PC-3 (cell line): ENCODE measurements at regions not wholly inside any gene's neighbourhood (a gene's known extent, or its start where the extent isn't known, plus 50 kb on each side); places are given as distances from the start of the nearest gene placed in this dataset.

Experiments
- ATAC-seq: fragments of 200-7000 bp; cut with Tn5 transposase; 2 replicates; pipeline ENCODE4 v1.9.1; 2020; ENCODE audit warnings: mild to moderate bottlenecking, moderate library complexity
- BruUV-seq: library from RNA; stranded (reverse); fragments of 400-500 nt; replicated peaks from 2 replicates; lab custom pipeline; 2021; lab: Mats Ljungman, UMichigan
- CTCF ChIA-PET: fragments of 300-600 bp; sonication (Branson Sonifier 250); formaldehyde crosslinking; loops from one replicate; lab custom pipeline; 2022; ENCODE audit warnings: antibody characterized with exemption; lab: Charles Lee
- POLR2A ChIA-PET: fragments of 300-600 bp; sonication (Branson Sonifier 250); formaldehyde crosslinking; loops from one replicate; lab custom pipeline; 2022; ENCODE audit warnings: antibody characterized with exemption; ENCODE audit not compliant: unreplicated experiment; lab: Charles Lee
- DNase-seq: peaks from one replicate; pipeline ENCODE4 v3.0.0-alpha.2; 2015
- H2AFZ ChIP-seq: fragments of 300-600 bp; sonication (generic); 2 replicates; pipeline ENCODE4 v1.6.0; 2016; ENCODE audit warnings: antibody characterized with exemption, low read length
- H3F3A ChIP-seq: fragments of 300-600 bp; sonication (generic); one replicate; pipeline ENCODE4 v1.6.0; 2017; ENCODE audit warnings: antibody characterized with exemption, low read length, control low read depth, mild to moderate bottlenecking; ENCODE audit not compliant: unreplicated experiment
- H3K27ac ChIP-seq: fragments of 300-600 bp; sonication (generic); 2 replicates; pipeline ENCODE4 v1.5.1; 2016; ENCODE audit warnings: mild to moderate bottlenecking, low read length
- H3K27me3 ChIP-seq: fragments of 300-600 bp; sonication (generic); 2 replicates; pipeline ENCODE4 v1.6.1; 2016; ENCODE audit warnings: low read length, mixed read lengths
- H3K36me3 ChIP-seq: fragments of 300-600 bp; sonication (generic); 2 replicates; pipeline ENCODE4 v1.6.1; 2016; ENCODE audit warnings: low read depth, mixed run types, low read length, mixed read lengths
- H3K4me1 ChIP-seq: fragments of 300-600 bp; sonication (generic); 2 replicates; pipeline ENCODE4 v1.5.1; 2016; ENCODE audit warnings: low read length; ENCODE audit not compliant: insufficient read depth
- H3K4me2 ChIP-seq: fragments of 300-600 bp; sonication (generic); 2 replicates; pipeline ENCODE4 v1.6.0; 2016; ENCODE audit warnings: low read length
- H3K4me3 ChIP-seq: fragments of 300-600 bp; sonication (generic); 2 replicates; pipeline ENCODE4 v1.5.1; 2016; ENCODE audit warnings: mild to moderate bottlenecking, low read length, mixed read lengths
- H3K79me2 ChIP-seq: fragments of 300-600 bp; sonication (generic); 2 replicates; pipeline ENCODE4 v1.6.1; 2017; ENCODE audit warnings: low read length, mixed read lengths
- H3K9ac ChIP-seq: fragments of 300-600 bp; sonication (generic); 2 replicates; pipeline ENCODE4 v1.6.0; 2016; ENCODE audit warnings: mild to moderate bottlenecking, low read length
- H3K9me2 ChIP-seq: fragments of 300-600 bp; sonication (generic); replicated peaks from 2 replicates; pipeline ENCODE4 v1.6.1; 2016; ENCODE audit warnings: mixed run types, low read length, mixed read lengths
- H3K9me3 ChIP-seq: fragments of 300-600 bp; sonication (generic); 2 replicates; pipeline ENCODE4 v1.6.1; 2016; ENCODE audit warnings: low read length, mixed read lengths
- H4K20me1 ChIP-seq: fragments of 300-600 bp; sonication (generic); 2 replicates; pipeline ENCODE4 v1.6.1; 2016; ENCODE audit warnings: low read length, mixed read lengths
- EZH2 ChIP-seq: fragments of 300-600 bp; sonication (generic); IDR thresholded peaks from one replicate; pipeline ENCODE4 v1.6.1; 2017; ENCODE audit warnings: antibody characterized with exemption, mild to moderate bottlenecking, low read length; ENCODE audit not compliant: unreplicated experiment
- EZH2phosphoT487 ChIP-seq: fragments of 300-600 bp; sonication (generic); IDR thresholded peaks from 2 replicates; pipeline ENCODE4 v1.6.1; 2018; ENCODE audit warnings: mild to moderate bottlenecking, antibody characterized with exemption, low read length, borderline replicate concordance
- intact Hi-C: fragments of 100-400 bp; cut with micrococcal nuclease; formaldehyde crosslinking; loops from 2 replicates; pipeline ENCODE4 v1.9.0; 2023
- TF ChIP-seq, protein P1 (sequence below): fragments of 300-600 bp; sonication (generic); conservative IDR thresholded peaks from 2 replicates; pipeline ENCODE4 v1.5.1; 2017; ENCODE audit warnings: antibody characterized with exemption, low read depth, mild to moderate bottlenecking, low read length

- Histone ChIP-seq H3K27me3 (no peaks in the 10 kb centered on the region), H3K9me3 (no peaks in the 10 kb centered on the region), H3K9ac (no peak overlapping the region), H3K36me3 (no peaks in the 10 kb centered on the region), H3K4me2 (peak overlapping the region; percentile 73), H3F3A (no peaks in the 10 kb centered on the region), H4K20me1 (no peaks in the 10 kb centered on the region), H3K79me2 (no peaks in the 10 kb centered on the region), H3K27ac (peak overlapping the region; percentile 52), H3K4me3 (peak overlapping the region; percentile 22; the same call in 1 of the 2 replicates), H3K9me2 (no peaks in the 10 kb centered on the region), H2AFZ (peak overlapping the region; percentile 58), H3K4me1 (peaks cover 19% of the 10 kb centered on the region)
- ChIA-PET POLR2A (no interaction called here), CTCF (no interaction called here)
- DNase-seq (peak; percentile 76), ATAC-seq (peak; percentile 37)
- BruUV-seq, result no TSS peak
- intact Hi-C loops, result no loop called here
- TF ChIP-seq EZH2 (no peak), EZH2phosphoT487 (no peak)
- TF ChIP-seq, protein P1, sequence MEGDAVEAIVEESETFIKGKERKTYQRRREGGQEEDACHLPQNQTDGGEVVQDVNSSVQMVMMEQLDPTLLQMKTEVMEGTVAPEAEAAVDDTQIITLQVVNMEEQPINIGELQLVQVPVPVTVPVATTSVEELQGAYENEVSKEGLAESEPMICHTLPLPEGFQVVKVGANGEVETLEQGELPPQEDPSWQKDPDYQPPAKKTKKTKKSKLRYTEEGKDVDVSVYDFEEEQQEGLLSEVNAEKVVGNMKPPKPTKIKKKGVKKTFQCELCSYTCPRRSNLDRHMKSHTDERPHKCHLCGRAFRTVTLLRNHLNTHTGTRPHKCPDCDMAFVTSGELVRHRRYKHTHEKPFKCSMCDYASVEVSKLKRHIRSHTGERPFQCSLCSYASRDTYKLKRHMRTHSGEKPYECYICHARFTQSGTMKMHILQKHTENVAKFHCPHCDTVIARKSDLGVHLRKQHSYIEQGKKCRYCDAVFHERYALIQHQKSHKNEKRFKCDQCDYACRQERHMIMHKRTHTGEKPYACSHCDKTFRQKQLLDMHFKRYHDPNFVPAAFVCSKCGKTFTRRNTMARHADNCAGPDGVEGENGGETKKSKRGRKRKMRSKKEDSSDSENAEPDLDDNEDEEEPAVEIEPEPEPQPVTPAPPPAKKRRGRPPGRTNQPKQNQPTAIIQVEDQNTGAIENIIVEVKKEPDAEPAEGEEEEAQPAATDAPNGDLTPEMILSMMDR, result no peak
Observed at GRCh38 chr6:165010556-165011535, 298.6 kb downstream of the C6orf118 start.

- intact Hi-C loops, result no loop called here
- no peaks in the 10 kb centered on the region for H3K27me3 ChIP-seq
- H3K4me1 ChIP-seq, result peaks cover 19% of the 10 kb centered on the region
- H2AFZ ChIP-seq, result no peak overlapping the region
- no peak overlapping the region for H3K9ac ChIP-seq
- H3K9me3 ChIP-seq, result no peaks in the 10 kb centered on the region
- ChIA-PET POLR2A (no interaction called here), CTCF (no interaction called here)
- H3K9me2 ChIP-seq, result no peaks in the 10 kb centered on the region
- ATAC-seq (no peak), DNase-seq (peak; percentile 19)
- BruUV-seq, result no TSS peak
- H3K79me2 ChIP-seq, result no peaks in the 10 kb centered on the region
- H4K20me1 ChIP-seq, result no peaks in the 10 kb centered on the region
- H3K4me3 ChIP-seq, result no peak overlapping the region
- H3F3A ChIP-seq, result no peaks in the 10 kb centered on the region
- H3K4me2 ChIP-seq, result no peak overlapping the region
- no peaks in the 10 kb centered on the region for H3K36me3 ChIP-seq
- no peak overlapping the region for H3K27ac ChIP-seq
- TF ChIP-seq EZH2, result no peak
- TF ChIP-seq EZH2phosphoT487, result no peak
- TF ChIP-seq, protein P1, result no peak
Observed at GRCh38 chr6:165008971-165009370, 300.4 kb downstream of the C6orf118 start.

GRCh38 chr6:165002866-165003265, 306.5 kb downstream of the C6orf118 start:
- Histone ChIP-seq H3K27me3 (no peaks in the 10 kb centered on the region), H3K4me2 (no peak overlapping the region), H3K4me1 (no peaks in the 10 kb centered on the region), H4K20me1 (no peaks in the 10 kb centered on the region), H3K9me2 (no peaks in the 10 kb centered on the region), H3K9me3 (no peaks in the 10 kb centered on the region), H2AFZ (no peak overlapping the region), H3K36me3 (no peaks in the 10 kb centered on the region), H3K9ac (no peak overlapping the region), H3K79me2 (no peaks in the 10 kb centered on the region), H3K4me3 (no peak overlapping the region), H3F3A (no peaks in the 10 kb centered on the region), H3K27ac (no peak overlapping the region)
- intact Hi-C loops, result no loop called here
- ChIA-PET CTCF (no interaction called here), POLR2A (no interaction called here)
- DNase-seq (no peak), ATAC-seq (no peak)
- no TSS peak for BruUV-seq
- TF ChIP-seq EZH2, result no peak
- TF ChIP-seq, protein P1, result no peak
- no peak for TF ChIP-seq EZH2phosphoT487
